ENCODE measurements at regions not wholly inside any gene's neighbourhood (a gene's known extent, or its start where the extent isn't known, plus 50 kb on each side); places are given as distances from the start of the nearest gene placed in this dataset.

DNA sequence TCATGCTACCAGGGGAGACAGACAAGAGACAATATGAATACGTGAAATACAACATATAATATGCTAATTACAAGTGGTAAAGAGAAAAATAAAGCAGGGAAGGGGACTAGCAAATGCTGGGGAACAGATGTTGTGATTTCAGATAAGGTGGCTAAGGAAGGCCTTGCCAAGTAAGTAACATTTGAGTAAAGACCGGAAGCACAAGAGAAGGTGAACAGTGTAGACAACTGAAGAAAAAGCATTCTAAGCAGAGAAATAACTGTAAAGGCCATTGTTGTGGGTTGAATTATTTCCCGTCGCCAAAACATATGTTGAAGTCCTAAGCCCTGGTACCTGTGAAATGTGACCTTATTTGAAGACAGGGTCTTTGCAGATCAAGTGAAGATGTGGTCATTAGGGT lies 63.7 kb upstream of the EED start:
- TF ChIP-seq POLR2AphosphoS5 (IDR thresholded peaks at IDR 0.05; ENCODE audit: borderline replicate concordance, low read depth, low read length) = no peak
- TF ChIP-seq EZH2 (IDR thresholded peaks at IDR 0.05) = no peak
- TF ChIP-seq FOXP2 (optimal IDR thresholded peaks at IDR 0.05; ENCODE audit: control extremely low read depth, extremely low read length, insufficient read depth) = no peak
